HG03571 (cell line): ENCODE measurements at regions not wholly inside any gene's neighbourhood (a gene's known extent, or its start where the extent isn't known, plus 50 kb on each side); places are given as distances from the start of the nearest gene placed in this dataset.

Source experiments
- ATAC-seq: cut with Tn5 transposase; IDR thresholded peaks from one replicate; pipeline ENCODE4 v1.9.1; 2021; ENCODE audit not compliant: unreplicated experiment

- no peak for ATAC-seq
Measured at GRCh38 chr1:82640352-82640751, 839.6 kb downstream of the ADGRL2 start.

- no peak for ATAC-seq
Measured at GRCh38 chr1:82634266-82634665, 833.5 kb downstream of the ADGRL2 start.

- ATAC-seq = no peak
Measured at GRCh38 chr1:82632155-82632554, 831.4 kb downstream of the ADGRL2 start.

- ATAC-seq = no peak
Measured at GRCh38 chr1:82628887-82629286, 828.2 kb downstream of the ADGRL2 start.

- ATAC-seq = no peak
Measured at GRCh38 chr1:82625537-82625936, 824.8 kb downstream of the ADGRL2 start.

GRCh38 chr1:82621076-82621475 lies 820.3 kb downstream of the ADGRL2 start:
- no peak for ATAC-seq

- ATAC-seq = no peak
Measured at GRCh38 chr1:82614090-82614489, 813.4 kb downstream of the ADGRL2 start.

- no peak for ATAC-seq
Measured at GRCh38 chr1:82612986-82613385, 812.3 kb downstream of the ADGRL2 start.

GRCh38 chr1:82606546-82606945 lies 805.8 kb downstream of the ADGRL2 start:
- ATAC-seq = no peak

GRCh38 chr1:82604524-82604923 lies 803.8 kb downstream of the ADGRL2 start:
- ATAC-seq = no peak

- no peak for ATAC-seq
Measured at GRCh38 chr1:82600314-82600713, 799.6 kb downstream of the ADGRL2 start.

- ATAC-seq = no peak
Measured at GRCh38 chr1:82598812-82599211, 798.1 kb downstream of the ADGRL2 start.

- no peak for ATAC-seq
Measured at GRCh38 chr1:82598337-82598736, 797.6 kb downstream of the ADGRL2 start.

GRCh38 chr1:82597649-82598048 lies 796.9 kb downstream of the ADGRL2 start:
- ATAC-seq = no peak

- no peak for ATAC-seq
Measured at GRCh38 chr1:82597141-82597540, 796.4 kb downstream of the ADGRL2 start.

GRCh38 chr1:82593561-82593960 lies 792.8 kb downstream of the ADGRL2 start:
- no peak for ATAC-seq

GRCh38 chr1:82589588-82589987 lies 788.9 kb downstream of the ADGRL2 start:
- no peak for ATAC-seq

- ATAC-seq = no peak
Measured at GRCh38 chr1:82587371-82587770, 786.6 kb downstream of the ADGRL2 start.

- ATAC-seq = no peak
Measured at GRCh38 chr1:82586473-82586872, 785.7 kb downstream of the ADGRL2 start.

GRCh38 chr1:82582347-82582746 lies 781.6 kb downstream of the ADGRL2 start:
- no peak for ATAC-seq

GRCh38 chr1:82578086-82578726 lies 777.5 kb downstream of the ADGRL2 start:
- ATAC-seq = no peak

GRCh38 chr1:82567348-82567747 lies 766.6 kb downstream of the ADGRL2 start:
- no peak for ATAC-seq

GRCh38 chr1:82565546-82565945 lies 764.8 kb downstream of the ADGRL2 start:
- ATAC-seq = no peak
